Skeletal muscle cell (primary cell): ENCODE measurements at regions not wholly inside any gene's neighbourhood (a gene's known extent, or its start where the extent isn't known, plus 50 kb on each side); places are given as distances from the start of the nearest gene placed in this dataset.

Experiments
- DNase-seq: peaks from one replicate; pipeline ENCODE4 v3.0.0-alpha.2; 2010; ENCODE audit warnings: low read depth
- H3K4me3 ChIP-seq: 2 replicates; pipeline ENCODE4 v1.5.1; 2011; ENCODE audit warnings: low read depth, mild to moderate bottlenecking, control low read depth, low read length, moderate library complexity

DNA sequence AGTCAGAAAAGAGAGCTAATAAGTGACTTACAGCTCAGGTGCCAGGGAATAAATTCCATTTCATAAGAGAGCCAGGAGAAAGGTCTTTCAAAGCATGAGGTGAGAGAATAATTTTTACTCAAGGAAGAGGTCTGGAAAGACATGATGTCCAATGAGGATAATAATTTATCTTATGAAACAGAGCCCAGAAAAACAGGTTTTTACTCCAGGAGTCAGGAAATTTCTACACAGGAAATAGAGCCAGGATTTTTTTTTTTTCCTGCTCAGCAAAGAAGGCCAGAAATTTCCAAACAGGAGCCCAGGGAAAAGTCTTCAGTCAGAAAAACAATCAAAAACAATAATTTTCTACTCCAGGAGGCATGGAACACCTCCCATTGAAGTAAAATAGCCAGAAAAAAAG is 1185.7 kb upstream of the TSPY4 start:
- H3K4me3 ChIP-seq, result no peak overlapping the region
- DNase-seq, result no peak

DNA sequence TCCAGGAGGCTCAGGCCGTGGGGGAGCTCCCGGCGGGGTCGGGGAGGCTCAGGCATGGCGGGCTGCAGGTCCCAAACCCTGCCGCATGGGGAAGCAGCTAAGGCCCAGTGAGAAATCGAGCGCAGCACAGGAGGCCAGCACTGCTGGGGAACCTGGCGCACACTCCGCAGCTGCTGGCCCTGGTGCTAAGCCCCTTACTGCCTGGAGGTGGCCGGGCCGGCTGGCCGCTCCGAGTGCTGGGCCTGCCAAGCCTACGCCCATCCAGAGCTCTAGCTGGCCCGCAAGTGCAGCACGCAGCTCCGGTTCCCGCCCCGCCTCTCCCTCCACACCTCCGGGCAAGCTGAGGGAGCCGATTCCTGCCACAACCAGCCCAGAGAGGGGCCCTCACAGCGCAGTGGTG is 1208.7 kb upstream of the TSPY4 start:
- no peak overlapping the region for H3K4me3 ChIP-seq
- no peak for DNase-seq

DNA sequence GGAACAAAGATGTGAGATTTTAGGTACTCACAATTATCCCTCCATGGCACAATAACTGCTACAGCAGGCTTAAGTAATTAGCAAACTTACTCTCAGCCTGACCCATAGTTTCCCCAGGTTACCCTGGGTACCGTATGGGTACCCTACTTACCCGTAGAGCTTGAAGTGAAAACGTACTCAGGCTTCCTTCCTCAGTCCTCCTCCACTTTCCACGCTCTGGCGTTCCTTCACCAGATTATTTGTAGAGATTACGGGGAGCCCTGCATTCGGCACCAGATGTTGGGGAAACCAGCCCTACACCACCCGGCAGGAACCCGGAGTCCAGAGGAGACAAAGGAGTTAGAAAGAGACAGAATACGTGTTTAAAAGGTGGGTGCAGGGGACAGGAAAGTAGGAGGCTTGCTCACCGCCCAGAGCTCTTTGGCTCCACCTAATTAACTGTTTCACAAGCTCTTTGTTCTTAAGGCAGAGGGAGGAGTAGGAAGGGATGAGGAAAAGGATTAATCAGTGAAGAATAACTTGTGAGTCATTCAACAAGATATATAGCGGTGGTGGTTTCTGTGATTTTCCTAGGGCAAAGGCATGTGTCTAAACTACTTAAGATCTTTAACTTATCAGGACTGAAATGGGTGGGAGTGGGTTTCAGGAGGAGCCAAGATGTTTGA is 1211.2 kb upstream of the TSPY4 start:
- H3K4me3 ChIP-seq, result no peak overlapping the region
- DNase-seq, result no peak

DNA sequence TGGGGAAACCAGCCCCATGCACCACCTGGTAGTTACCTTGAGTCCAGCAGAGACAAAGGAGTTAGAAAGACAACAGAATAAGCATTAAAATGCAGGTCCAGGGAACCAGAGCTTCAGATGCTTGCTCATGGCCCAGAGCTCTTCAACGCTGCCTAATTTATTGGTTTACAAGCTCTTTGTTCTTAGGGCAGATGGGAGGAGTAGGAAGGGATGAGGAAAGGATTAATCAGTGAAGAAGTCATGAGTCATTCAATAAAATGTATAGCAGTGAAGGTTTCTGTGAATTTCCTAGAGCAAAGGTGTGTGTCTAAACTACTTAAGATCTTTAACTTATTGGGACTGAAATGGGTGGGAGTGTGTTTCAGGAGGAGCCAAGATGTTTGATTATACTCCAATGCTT is 1210.3 kb upstream of the AMELY start:
- no peak overlapping the region for H3K4me3 ChIP-seq
- no peak for DNase-seq

DNA sequence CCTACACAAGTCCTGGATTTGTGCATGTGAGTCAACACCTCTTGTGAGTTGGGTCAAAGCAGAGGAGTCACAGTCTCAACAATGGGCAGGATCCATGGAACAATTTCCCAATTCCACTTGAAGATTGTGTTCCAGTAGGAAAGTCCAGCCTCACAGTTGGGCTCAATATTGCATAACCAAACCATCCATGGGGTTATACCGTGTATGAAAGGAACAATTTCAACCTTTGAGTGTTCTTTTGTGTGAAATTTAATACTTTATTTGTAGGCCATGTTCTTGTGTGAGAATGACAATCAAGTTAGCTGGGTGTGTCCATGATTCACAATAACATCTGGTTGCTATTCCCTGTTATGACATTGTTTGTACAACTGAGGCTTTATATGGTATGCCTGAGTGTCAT is 1182.9 kb upstream of the AMELY start:
- H3K4me3 ChIP-seq, result no peak overlapping the region
- DNase-seq, result no peak

GRCh38 chrY:8092926-8093325 is 1181.4 kb upstream of the AMELY start:
- DNase-seq, result no peak
- no peak overlapping the region for H3K4me3 ChIP-seq

DNA sequence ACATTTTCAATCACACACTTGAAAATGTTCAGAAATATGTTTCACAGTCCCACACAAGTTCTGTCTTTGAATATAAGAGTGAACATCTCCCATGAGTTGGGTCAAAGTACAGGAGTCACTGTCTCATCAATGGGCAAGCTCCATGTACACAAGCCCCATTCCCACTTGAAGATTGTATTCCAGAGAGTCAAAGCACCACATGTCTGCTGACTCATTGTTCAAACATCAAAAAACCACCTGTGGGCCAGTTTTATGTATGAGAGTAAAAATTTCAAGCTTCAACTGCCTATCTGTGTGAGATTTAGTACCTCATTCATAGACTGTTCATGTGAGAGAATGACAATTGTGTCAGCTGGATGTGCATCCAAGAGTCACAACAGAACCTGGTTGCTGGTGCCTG is 1174.4 kb upstream of the AMELY start:
- DNase-seq, result no peak

DNA sequence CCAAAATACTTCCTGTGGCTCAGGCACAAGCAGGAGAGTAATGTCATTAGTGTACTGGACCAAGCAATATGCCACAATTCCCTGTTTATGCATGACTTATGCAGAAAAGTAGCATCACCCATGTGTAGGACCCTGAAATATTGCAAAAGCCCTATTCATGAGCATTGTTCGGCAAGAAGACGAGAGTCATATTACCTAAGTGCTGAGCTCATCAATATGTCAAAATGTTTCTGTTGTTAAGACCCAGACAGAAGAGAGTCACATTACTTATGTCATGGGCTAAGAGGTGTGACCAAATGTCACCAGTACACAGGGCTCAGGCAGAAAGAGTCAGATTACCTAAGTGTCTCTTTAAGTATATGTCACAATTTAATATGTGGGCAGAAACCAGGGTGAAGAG is 1172.6 kb upstream of the AMELY start:
- DNase-seq, result no peak
- H3K4me3 ChIP-seq, result no peak overlapping the region

More for the DNA sequence above, 1174.4 kb upstream of the AMELY start:
- H3K4me3 ChIP-seq, result no peak overlapping the region

- H3K4me3 ChIP-seq, result no peak overlapping the region
- DNase-seq, result no peak
Measured at GRCh38 chrY:8081151-8081550, 1169.6 kb upstream of the AMELY start.

DNA sequence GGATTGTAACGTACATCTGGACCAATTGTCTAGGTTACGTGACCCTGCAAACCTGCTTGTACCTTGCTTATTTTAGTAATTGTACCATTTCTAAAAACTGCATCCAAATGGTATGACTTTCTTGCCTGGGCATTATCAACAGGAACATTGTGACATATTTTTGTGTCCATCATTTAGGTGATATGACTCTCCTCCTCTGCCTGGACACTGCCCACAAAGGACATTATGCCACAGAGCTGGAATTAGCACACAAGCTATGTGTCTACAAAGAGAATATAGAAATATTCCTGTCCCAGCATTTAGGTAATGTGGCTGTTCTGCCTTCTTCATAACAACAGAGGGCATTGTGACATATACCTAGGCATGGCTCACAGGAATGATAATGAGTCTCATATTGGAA is 1153.7 kb upstream of the AMELY start:
- DNase-seq, result no peak
- H3K4me3 ChIP-seq, result no peak overlapping the region

GRCh38 chrY:8064500-8064899 is 1152.9 kb upstream of the AMELY start:
- no peak for DNase-seq

DNA sequence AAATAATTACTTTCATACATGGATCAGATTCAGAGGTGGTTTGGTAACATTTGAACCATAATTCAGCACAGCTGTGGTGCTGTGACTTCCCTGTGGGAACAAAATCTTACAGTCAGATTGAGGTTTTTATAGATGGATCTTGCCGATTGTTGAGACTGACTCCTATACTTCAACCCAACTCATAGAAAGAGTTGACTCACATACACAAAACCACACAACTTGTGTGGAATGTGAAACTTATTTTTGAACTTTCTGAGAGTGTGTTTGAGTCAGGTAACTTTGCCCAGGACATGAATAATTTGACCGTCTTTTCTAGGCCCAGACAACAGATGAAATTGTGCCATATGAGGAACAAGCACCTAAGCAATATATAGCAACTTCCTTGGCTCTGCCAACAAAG is 1152.4 kb upstream of the AMELY start:
- no peak overlapping the region for H3K4me3 ChIP-seq
- DNase-seq, result no peak

More at GRCh38 chrY:8064500-8064899, 1152.9 kb upstream of the AMELY start:
- H3K4me3 ChIP-seq, result no peak overlapping the region

GRCh38 chrY:8058613-8059012 is 1147.1 kb upstream of the AMELY start:
- H3K4me3 ChIP-seq, result no peak overlapping the region
- no peak for DNase-seq

GRCh38 chrY:8051340-8051739 is 1139.8 kb upstream of the AMELY start:
- no peak overlapping the region for H3K4me3 ChIP-seq
- DNase-seq, result no peak

GRCh38 chrY:8041238-8041637 is 1129.7 kb upstream of the AMELY start:
- no peak for DNase-seq
- H3K4me3 ChIP-seq, result no peak overlapping the region

DNA sequence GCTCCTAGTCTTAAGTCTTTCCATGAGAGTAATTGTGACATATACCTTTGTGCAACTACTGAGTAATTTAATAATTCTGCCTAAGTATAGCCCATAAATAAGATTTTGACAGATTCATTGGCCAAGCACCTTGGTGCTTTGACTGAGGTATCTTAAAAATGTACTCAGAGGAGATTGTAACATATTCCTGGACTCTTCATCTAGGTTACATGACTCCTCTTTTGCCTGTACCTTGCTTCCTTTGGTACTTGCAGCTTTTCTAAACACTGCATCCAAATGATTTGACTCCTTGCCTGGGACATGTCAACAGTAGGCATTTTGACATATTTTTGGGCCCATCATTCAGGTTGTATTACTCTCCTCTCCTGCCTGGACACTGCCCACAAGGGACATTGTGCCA is 1125.0 kb upstream of the AMELY start:
- no peak for DNase-seq
- no peak overlapping the region for H3K4me3 ChIP-seq

DNA sequence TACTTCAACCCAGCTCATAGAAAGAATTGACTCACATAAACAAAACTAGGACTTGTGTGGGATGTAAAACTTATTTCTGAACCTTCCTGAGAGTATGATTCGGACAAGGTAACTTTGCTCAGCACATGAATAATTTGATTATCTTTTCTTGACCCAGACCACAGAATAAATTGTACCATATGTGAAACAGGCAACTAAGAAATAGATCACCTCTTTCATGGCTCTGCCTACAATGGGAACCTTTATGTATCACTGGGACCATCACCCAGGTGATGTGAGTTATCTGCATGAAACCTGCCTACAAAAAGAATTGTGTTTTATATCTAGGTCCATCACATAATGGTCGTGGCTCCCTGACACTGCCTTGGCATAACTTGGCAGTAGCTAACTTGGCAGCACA is 1124.1 kb upstream of the AMELY start:
- H3K4me3 ChIP-seq, result no peak overlapping the region
- no peak for DNase-seq

DNA sequence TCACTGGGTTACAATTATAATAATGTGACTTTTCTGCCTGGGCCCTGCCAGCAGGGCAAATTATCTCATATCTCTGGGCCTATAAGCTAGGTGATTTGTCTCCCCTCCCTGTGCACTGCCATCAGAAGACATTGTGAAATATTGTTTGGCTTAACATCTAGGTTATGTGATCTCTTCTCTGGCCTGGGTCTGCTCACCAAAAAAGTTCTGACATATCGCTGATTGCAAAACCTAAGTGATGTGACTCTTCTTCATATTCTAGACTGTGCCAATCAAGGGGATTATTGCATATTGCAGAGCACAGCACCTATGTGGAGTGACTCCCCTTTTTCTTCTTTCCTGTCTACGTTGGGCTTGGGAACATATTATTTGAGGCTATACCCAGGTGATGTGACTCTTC is 1123.1 kb upstream of the AMELY start:
- H3K4me3 ChIP-seq, result no peak overlapping the region
- DNase-seq, result no peak

- H3K4me3 ChIP-seq, result no peak overlapping the region
- DNase-seq, result no peak
Measured at GRCh38 chrY:8033200-8033599, 1121.6 kb upstream of the AMELY start.

GRCh38 chrY:8020540-8020939 is 1109.0 kb upstream of the AMELY start:
- no peak overlapping the region for H3K4me3 ChIP-seq
- DNase-seq, result no peak

DNA sequence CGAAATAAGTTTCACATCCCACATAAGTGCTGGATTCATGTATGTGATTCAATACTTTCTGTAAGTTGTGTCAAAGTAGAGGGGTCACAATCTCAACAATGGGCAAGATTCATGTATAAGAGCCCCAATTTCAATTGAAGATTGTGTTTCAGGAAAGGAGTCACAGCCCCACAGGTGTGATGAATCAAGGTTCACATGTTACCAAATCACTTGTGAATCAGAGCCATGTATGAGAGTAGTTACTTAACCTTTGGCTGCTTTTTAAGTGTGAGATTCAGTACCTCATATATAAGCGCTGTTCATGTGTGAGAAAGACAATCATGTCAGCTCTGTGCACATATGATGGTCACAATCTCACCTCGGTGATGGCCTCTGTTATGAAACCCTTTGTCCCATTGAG is 1100.0 kb upstream of the AMELY start:
- no peak overlapping the region for H3K4me3 ChIP-seq
- no peak for DNase-seq

GRCh38 chrY:8004196-8004595 is 1092.6 kb upstream of the AMELY start:
- peak; percentile 30 for DNase-seq

More at GRCh38 chrY:8004196-8004595, 1092.6 kb upstream of the AMELY start:
- no peak overlapping the region for H3K4me3 ChIP-seq
